C4-2B (cell line): ENCODE measurements at regions not wholly inside any gene's neighbourhood (a gene's known extent, or its start where the extent isn't known, plus 50 kb on each side); places are given as distances from the start of the nearest gene placed in this dataset.

ENCODE experiments used
- H3K27ac ChIP-seq: fragments of 450-650 bp; 2 replicates; pipeline ENCODE4 v1.5.1; 2017
- CTCF ChIP-seq: fragments of 450-650 bp; conservative IDR thresholded peaks from 2 replicates; pipeline ENCODE4 v1.5.1; 2017; ENCODE audit warnings: mild to moderate bottlenecking
- ZFX ChIP-seq: fragments of 450-650 bp; IDR thresholded peaks from 2 replicates; pipeline ENCODE4 v1.6.1; 2017

DNA sequence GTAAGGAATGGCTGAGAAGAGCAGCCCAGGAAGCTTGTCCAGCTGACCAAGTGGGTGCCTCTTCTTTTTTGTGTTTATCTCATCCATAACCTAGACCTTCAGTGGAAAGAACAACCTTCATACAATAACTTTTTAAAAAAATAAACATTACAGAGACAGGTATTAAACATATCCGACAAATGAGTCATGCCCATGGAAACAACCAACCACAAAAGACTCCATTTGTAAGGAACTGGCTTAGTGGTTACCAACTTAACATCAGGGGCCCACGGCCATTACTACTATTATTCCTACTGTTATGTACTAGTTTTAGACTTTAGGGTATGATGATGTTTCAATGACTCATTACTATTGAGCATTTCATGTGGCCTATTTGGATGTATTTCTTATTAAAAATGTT lies 191.7 kb upstream of the SERP2 start:
- H3K27ac ChIP-seq = no peak overlapping the region
- TF ChIP-seq CTCF (no peak), ZFX (no peak)

GRCh38 chr13:44184740-44185139 lies 188.9 kb upstream of the SERP2 start:
- TF ChIP-seq CTCF (no peak), ZFX (no peak)
- no peak overlapping the region for H3K27ac ChIP-seq

DNA sequence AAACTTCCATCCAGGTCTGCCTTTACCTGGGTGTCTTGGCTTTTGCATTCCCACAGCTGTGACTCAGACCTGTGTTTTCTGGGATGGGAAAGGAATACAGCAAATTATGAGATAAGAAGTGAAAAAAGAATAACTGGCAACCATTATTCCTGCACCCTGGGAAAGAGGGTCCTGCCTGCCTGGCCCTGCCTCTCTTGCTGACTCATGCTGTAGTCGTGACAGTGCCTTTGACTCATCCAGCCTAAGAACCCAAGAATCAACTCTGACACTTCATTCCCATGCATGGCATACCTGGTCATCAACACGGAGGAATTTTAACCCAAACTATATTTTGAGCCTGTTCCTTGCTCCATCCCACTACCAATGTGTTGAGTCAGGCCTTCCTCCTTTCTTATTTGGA lies 185.4 kb upstream of the SERP2 start:
- no peak for TF ChIP-seq ZFX
- no peak for TF ChIP-seq CTCF
- H3K27ac ChIP-seq = no peak overlapping the region

DNA sequence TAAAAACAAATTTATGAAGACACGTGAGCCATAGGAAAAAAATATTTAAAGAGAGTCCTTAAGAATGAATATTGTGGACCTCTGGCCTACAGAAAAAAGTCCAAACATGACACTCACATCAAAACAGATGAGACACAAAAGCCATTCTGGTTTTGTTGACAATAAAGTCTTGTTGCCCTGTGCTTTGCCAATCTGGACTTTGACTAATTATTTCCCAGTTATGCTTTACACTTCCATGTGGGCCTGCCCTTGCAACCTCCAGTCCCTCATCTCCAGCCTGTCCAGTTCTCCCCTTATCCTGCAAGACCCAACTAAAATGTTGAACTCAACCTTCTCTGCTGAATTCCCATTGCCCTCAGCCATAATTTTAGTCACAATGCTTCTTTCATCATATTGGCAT lies 184.5 kb upstream of the SERP2 start:
- H3K27ac ChIP-seq = no peak overlapping the region
- no peak for TF ChIP-seq ZFX
- no peak for TF ChIP-seq CTCF

DNA sequence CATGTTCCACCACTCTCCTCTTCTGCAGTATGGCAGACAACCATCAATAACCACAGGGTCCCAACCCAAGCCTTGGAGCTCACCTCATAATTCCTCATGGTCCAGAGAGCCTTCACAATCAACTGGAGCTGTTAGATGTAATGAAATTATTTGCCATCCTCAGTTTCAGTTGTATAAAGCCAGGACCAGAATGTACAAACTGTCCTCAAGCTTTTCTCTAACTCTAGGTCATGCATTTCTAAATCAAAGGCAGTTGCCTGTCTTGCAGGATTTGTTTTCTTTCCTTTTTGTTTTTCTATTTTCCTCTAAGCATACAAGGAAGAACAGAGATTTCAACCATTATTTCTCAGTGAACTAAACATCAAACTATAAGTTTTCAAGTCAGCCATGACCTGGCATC lies 182.5 kb upstream of the SERP2 start:
- H3K27ac ChIP-seq = peak overlapping the region; percentile 15; the same call in 1 of the 2 replicates
- TF ChIP-seq ZFX = no peak
- TF ChIP-seq CTCF = no peak

DNA sequence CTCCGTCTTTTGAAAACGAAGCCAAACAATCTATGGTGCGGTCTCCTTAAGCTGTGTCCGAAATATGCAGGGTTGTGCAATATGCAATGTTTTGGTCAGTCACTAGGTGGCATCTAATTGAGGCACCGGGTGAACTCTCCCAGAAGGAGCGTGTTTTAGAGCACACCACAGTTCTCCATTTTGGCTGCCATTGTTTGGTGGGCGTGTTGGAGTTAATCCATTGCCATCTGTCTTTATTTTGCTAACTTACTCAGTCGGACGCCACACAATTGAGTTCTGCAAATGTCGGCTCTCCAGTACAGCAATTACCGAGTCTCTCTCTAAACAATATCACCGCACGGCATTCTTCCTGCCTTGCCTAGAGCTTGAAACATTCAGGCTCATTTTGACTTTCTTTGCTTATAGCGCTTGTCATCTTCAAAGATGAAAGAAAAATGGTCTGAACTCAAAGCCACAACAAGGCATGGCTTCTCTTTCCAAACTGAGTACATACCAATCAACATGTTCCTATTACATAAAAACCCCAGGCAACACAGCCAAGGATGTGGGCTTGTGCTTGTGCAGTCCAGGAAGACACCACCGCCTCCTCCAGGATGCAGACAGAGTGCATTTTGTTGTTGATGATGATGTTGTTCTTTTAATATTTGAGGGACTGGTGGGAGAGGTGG lies 182.0 kb upstream of the SERP2 start:
- H3K27ac ChIP-seq = peak overlapping the region; percentile 15; the same call in 1 of the 2 replicates

DNA sequence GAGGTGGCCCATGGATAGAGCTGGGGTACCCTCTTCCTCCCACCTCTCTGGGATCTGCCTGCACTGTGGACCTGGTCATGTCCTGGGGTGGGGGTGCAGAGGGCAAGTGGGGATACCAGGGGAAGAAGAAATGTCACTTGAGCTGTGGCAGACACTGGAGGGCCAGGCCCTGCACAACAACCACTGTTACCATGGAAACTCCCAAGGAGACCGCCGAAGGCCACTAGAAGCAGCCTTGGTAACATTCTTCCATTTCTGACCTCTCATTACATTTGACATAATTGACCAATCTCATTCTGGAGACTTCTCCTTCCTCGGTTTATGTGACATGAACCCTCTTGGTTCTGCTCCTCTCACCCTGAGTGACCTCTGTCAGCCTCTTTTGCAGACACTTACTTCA lies 179.9 kb upstream of the SERP2 start:
- H3K27ac ChIP-seq = no peak overlapping the region
- no peak for TF ChIP-seq CTCF
- no peak for TF ChIP-seq ZFX

More for the DNA sequence above, 182.0 kb upstream of the SERP2 start:
- no peak for TF ChIP-seq ZFX
- TF ChIP-seq CTCF = peak; percentile 83
